HG03045 (cell line): ENCODE measurements at regions not wholly inside any gene's neighbourhood (a gene's known extent, or its start where the extent isn't known, plus 50 kb on each side); places are given as distances from the start of the nearest gene placed in this dataset.

Source experiments
- ATAC-seq: cut with Tn5 transposase; IDR thresholded peaks from one replicate; pipeline ENCODE4 v1.9.1; 2021; ENCODE audit warnings: mild to moderate bottlenecking, moderate library complexity; ENCODE audit not compliant: unreplicated experiment

- ATAC-seq: no peak
Measured at GRCh38 chr1:184215274-184215925, 163.9 kb downstream of the TSEN15 start.

- no peak for ATAC-seq
Measured at GRCh38 chr1:184218458-184219075, 167.0 kb downstream of the TSEN15 start.

- ATAC-seq: no peak
Measured at GRCh38 chr1:184219414-184219813, 167.4 kb upstream of the C1orf21 start.

- ATAC-seq: no peak
Measured at GRCh38 chr1:184219883-184220282, 166.9 kb upstream of the C1orf21 start.

- ATAC-seq: no peak
Measured at GRCh38 chr1:184221087-184221486, 165.7 kb upstream of the C1orf21 start.

- ATAC-seq: no peak
Measured at GRCh38 chr1:184222652-184223052, 164.2 kb upstream of the C1orf21 start.

- no peak for ATAC-seq
Measured at GRCh38 chr1:184223216-184223615, 163.6 kb upstream of the C1orf21 start.

GRCh38 chr1:184225283-184226099 is 161.3 kb upstream of the C1orf21 start:
- ATAC-seq: no peak

- ATAC-seq: no peak
Measured at GRCh38 chr1:184226100-184226487, 160.7 kb upstream of the C1orf21 start.

GRCh38 chr1:184228558-184228957 is 158.3 kb upstream of the C1orf21 start:
- ATAC-seq: no peak

GRCh38 chr1:184237588-184237987 is 149.2 kb upstream of the C1orf21 start:
- ATAC-seq: no peak

- ATAC-seq: no peak
Measured at GRCh38 chr1:184241446-184241845, 145.4 kb upstream of the C1orf21 start.

- no peak for ATAC-seq
Measured at GRCh38 chr1:184242507-184242943, 144.3 kb upstream of the C1orf21 start.

GRCh38 chr1:184244962-184245361 is 141.9 kb upstream of the C1orf21 start:
- no peak for ATAC-seq

- no peak for ATAC-seq
Measured at GRCh38 chr1:184247671-184248070, 139.2 kb upstream of the C1orf21 start.

- ATAC-seq: no peak
Measured at GRCh38 chr1:184253921-184254320, 132.9 kb upstream of the C1orf21 start.

GRCh38 chr1:184254849-184255248 is 132.0 kb upstream of the C1orf21 start:
- ATAC-seq: no peak

GRCh38 chr1:184255560-184255959 is 131.3 kb upstream of the C1orf21 start:
- no peak for ATAC-seq

GRCh38 chr1:184257873-184258272 is 129.0 kb upstream of the C1orf21 start:
- no peak for ATAC-seq

GRCh38 chr1:184258525-184258924 is 128.3 kb upstream of the C1orf21 start:
- ATAC-seq: no peak

- no peak for ATAC-seq
Measured at GRCh38 chr1:184260382-184260781, 126.4 kb upstream of the C1orf21 start.

GRCh38 chr1:184262109-184262508 is 124.7 kb upstream of the C1orf21 start:
- ATAC-seq: no peak
